KMS-11 (cell line): ENCODE measurements at regions not wholly inside any gene's neighbourhood (a gene's known extent, or its start where the extent isn't known, plus 50 kb on each side); places are given as distances from the start of the nearest gene placed in this dataset.

Source experiments
- H2AFZ ChIP-seq: fragments of 200-600 bp; sonication (generic); 2 replicates; pipeline ENCODE4 v1.6.1; 2016; ENCODE audit warnings: antibody characterized with exemption, mixed run types, low read depth
- H3K27ac ChIP-seq: fragments of 200-600 bp; sonication (generic); 2 replicates; pipeline ENCODE4 v1.6.1; 2016; ENCODE audit warnings: mild to moderate bottlenecking, mixed run types
- H3K27me3 ChIP-seq: fragments of 200-600 bp; sonication (generic); 2 replicates; pipeline ENCODE4 v1.6.1; 2017; ENCODE audit warnings: mild to moderate bottlenecking, low read depth, mixed run types, moderate library complexity; ENCODE audit not compliant: insufficient read depth
- H3K36me3 ChIP-seq: fragments of 200-600 bp; sonication (generic); 2 replicates; pipeline ENCODE4 v1.6.1; 2017; ENCODE audit warnings: mild to moderate bottlenecking, mixed run types; ENCODE audit not compliant: insufficient read depth
- H3K4me1 ChIP-seq: fragments of 200-600 bp; sonication (generic); 2 replicates; pipeline ENCODE4 v1.6.1; 2016; ENCODE audit warnings: mild to moderate bottlenecking, low read depth, mixed run types; ENCODE audit not compliant: poor library complexity, severe bottlenecking
- H3K4me2 ChIP-seq: fragments of 200-600 bp; sonication (generic); 2 replicates; pipeline ENCODE4 v1.7.0; 2016; ENCODE audit warnings: mild to moderate bottlenecking, mixed run types
- H3K4me3 ChIP-seq: fragments of 200-600 bp; sonication (generic); IDR thresholded peaks from 2 replicates; pipeline ENCODE4 v1.6.1; 2017; ENCODE audit warnings: low read depth, low read length, mixed read lengths; ENCODE audit not compliant: insufficient read depth
- H3K79me2 ChIP-seq: fragments of 200-600 bp; sonication (generic); 2 replicates; pipeline ENCODE4 v1.6.1; 2016; ENCODE audit warnings: low read depth, mixed run types; ENCODE audit not compliant: insufficient read depth
- H3K9ac ChIP-seq: fragments of 200-600 bp; sonication (generic); 2 replicates; pipeline ENCODE4 v1.6.1; 2016; ENCODE audit warnings: mild to moderate bottlenecking, mixed run types
- H4K20me1 ChIP-seq: fragments of 200-600 bp; sonication (generic); 2 replicates; pipeline ENCODE4 v1.6.1; 2016; ENCODE audit warnings: mild to moderate bottlenecking, mixed run types; ENCODE audit not compliant: insufficient read depth
- TF ChIP-seq, protein P1 (sequence below): fragments of 200-600 bp; sonication (generic); conservative IDR thresholded peaks from 2 replicates; pipeline ENCODE4 v1.6.1; 2017; ENCODE audit warnings: low read depth, mild to moderate bottlenecking, antibody characterized with exemption, low read length, moderate library complexity, mixed read lengths

DNA sequence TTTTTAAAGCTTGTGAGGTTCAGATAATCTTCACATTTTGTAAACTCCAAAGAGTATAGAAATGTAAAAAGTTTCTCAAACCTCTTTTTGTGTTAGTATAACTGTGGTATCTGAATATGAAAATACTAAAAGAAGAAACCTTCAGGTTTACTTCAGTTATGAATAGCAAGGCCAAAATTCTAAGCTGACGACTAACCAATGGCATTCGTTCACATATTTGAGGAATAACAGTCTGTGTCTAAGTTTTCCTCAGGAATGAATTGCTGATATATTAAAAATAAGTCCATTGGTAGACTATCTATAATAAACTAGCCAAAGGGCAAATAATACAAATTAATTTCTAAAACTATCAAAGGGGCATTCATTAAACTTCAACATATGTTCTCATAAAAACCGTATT lies 206.0 kb downstream of the CXCL12 start:
- Histone ChIP-seq H2AFZ (no peak overlapping the region), H3K4me2 (no peak overlapping the region), H3K4me3 (no peak overlapping the region), H3K27ac (no peak overlapping the region), H3K36me3 (no peaks in the 10 kb centered on the region), H3K27me3 (no peaks in the 10 kb centered on the region), H3K79me2 (no peaks in the 10 kb centered on the region), H4K20me1 (no peaks in the 10 kb centered on the region), H3K4me1 (no peaks in the 10 kb centered on the region), H3K9ac (no peak overlapping the region)
- TF ChIP-seq, protein P1, sequence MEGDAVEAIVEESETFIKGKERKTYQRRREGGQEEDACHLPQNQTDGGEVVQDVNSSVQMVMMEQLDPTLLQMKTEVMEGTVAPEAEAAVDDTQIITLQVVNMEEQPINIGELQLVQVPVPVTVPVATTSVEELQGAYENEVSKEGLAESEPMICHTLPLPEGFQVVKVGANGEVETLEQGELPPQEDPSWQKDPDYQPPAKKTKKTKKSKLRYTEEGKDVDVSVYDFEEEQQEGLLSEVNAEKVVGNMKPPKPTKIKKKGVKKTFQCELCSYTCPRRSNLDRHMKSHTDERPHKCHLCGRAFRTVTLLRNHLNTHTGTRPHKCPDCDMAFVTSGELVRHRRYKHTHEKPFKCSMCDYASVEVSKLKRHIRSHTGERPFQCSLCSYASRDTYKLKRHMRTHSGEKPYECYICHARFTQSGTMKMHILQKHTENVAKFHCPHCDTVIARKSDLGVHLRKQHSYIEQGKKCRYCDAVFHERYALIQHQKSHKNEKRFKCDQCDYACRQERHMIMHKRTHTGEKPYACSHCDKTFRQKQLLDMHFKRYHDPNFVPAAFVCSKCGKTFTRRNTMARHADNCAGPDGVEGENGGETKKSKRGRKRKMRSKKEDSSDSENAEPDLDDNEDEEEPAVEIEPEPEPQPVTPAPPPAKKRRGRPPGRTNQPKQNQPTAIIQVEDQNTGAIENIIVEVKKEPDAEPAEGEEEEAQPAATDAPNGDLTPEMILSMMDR = no peak

DNA sequence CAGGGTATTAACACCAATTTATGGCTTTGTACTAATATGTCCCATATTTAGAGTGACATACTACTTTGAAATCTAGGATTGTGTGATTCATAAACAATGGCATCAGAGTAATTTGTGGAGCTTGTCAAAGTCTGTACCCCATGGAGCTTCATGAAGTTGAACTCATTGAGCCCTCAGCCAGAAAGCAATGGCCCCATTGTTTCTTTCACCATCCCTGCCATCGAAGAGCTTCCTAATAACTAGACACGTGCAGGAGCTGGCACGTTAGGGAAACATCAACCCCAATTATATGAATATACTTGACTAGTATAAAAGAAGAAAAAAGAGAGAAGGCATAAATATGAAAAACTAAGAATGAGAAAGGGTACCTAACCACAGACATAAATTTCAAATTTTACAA lies 206.6 kb downstream of the CXCL12 start:
- H4K20me1 ChIP-seq = no peaks in the 10 kb centered on the region
- no peak overlapping the region for H2AFZ ChIP-seq
- no peaks in the 10 kb centered on the region for H3K36me3 ChIP-seq
- TF ChIP-seq, protein P1 = no peak
- no peak overlapping the region for H3K4me3 ChIP-seq
- H3K9ac ChIP-seq = no peak overlapping the region
- no peaks in the 10 kb centered on the region for H3K27me3 ChIP-seq
- no peak overlapping the region for H3K27ac ChIP-seq
- H3K4me2 ChIP-seq = no peak overlapping the region
- H3K79me2 ChIP-seq = no peaks in the 10 kb centered on the region
- H3K4me1 ChIP-seq = no peaks in the 10 kb centered on the region

DNA sequence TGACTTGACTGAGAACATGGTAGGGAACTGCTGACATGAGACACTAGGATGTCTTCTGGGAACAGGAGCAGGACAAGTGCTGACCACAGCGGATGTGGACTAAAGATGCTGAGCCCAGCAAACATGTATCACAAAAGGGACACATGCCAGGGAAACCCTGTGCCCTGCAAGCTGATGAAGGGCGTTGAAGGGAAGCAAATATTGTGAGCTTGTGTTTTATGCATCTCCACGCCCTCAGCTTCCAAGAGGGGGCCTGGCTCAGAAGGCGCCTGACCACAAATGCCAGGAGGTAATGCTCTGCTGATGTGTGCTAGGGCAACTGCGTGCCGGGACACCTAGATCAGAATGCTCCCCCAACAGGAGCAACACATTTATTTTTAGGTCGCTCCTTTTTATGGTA lies 207.3 kb downstream of the CXCL12 start:
- Histone ChIP-seq H3K36me3 (no peaks in the 10 kb centered on the region), H3K79me2 (no peaks in the 10 kb centered on the region), H3K4me3 (no peak overlapping the region), H3K4me2 (no peak overlapping the region), H3K4me1 (no peaks in the 10 kb centered on the region), H4K20me1 (no peaks in the 10 kb centered on the region), H3K27ac (no peak overlapping the region), H2AFZ (no peak overlapping the region), H3K27me3 (no peaks in the 10 kb centered on the region), H3K9ac (no peak overlapping the region)
- TF ChIP-seq, protein P1 = no peak

DNA sequence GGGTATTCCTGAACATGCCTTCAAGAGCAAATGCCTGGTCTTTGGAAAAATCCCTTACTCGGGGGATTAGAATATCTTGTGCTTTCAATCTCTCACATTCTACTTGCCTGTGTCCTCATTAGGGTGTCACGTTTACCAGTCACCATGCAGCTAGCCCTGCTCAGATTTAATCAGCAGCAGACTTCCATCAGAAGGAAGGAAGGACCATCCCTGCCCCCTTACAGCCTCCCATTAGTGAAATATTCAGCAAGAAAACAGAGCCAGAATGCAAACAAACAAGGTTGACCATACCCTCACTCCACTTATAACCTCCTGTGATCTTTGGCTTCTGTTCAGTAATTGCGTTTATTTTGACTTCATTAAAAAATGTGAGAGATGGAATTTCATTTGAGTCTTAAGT lies 208.6 kb downstream of the CXCL12 start:
- Histone ChIP-seq H3K9ac (no peak overlapping the region), H3K4me2 (no peak overlapping the region), H4K20me1 (no peaks in the 10 kb centered on the region), H3K79me2 (no peaks in the 10 kb centered on the region), H3K4me1 (no peaks in the 10 kb centered on the region), H3K4me3 (no peak overlapping the region), H3K36me3 (no peaks in the 10 kb centered on the region), H3K27me3 (no peaks in the 10 kb centered on the region), H2AFZ (no peak overlapping the region), H3K27ac (no peak overlapping the region)
- TF ChIP-seq, protein P1 = no peak

DNA sequence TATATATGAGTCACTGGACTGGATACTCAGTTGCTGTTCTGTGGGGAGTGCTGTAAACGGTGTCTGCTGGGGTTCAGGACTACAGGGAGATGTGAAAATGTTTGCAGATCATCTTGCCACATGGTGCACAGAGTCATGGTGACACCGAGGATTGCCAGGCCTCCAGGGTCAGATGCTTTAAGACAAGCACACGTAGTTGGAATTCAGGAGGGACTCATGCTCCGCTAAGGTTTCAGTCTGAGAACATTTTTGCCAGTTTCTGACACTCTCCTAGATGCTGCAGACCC lies 211.3 kb downstream of the CXCL12 start:
- Histone ChIP-seq H3K27me3 (no peaks in the 10 kb centered on the region), H3K79me2 (no peaks in the 10 kb centered on the region), H4K20me1 (no peaks in the 10 kb centered on the region), H3K4me2 (no peak overlapping the region), H3K9ac (no peak overlapping the region), H3K4me1 (no peaks in the 10 kb centered on the region), H2AFZ (no peak overlapping the region), H3K27ac (no peak overlapping the region), H3K36me3 (no peaks in the 10 kb centered on the region), H3K4me3 (no peak overlapping the region)
- TF ChIP-seq, protein P1 = no peak
